ENCODE measurements at regions not wholly inside any gene's neighbourhood (a gene's known extent, or its start where the extent isn't known, plus 50 kb on each side); places are given as distances from the start of the nearest gene placed in this dataset.

GRCh38 chr2:126793885-126794613, 104.6 kb upstream of the TEX51 start:
- DNase-seq, result no peak

DNA sequence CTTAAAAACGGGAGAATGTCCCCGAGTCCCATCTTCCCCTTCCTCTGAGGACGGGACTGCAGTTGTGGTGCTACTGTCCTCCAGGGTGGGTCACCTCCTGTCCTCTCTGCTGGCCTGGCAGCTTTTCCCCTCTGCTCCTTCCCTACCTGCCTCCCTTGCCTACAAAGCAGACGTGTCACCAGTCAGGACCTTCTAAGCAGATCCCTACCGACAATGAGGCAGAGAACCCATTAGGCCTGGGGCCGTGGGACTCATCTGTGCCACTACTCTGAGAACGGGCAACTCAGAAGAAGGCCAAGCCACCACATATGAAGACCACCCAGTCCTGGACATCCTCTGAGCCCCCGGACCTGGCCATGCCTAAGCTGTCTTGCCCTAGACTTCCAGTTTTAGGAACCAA, 103.0 kb upstream of the TEX51 start:
- no peak for DNase-seq

GRCh38 chr2:126796931-126797621, 101.6 kb upstream of the TEX51 start:
- no peak for DNase-seq

- no peak for DNase-seq
Observed at GRCh38 chr2:126797622-126798275, 100.9 kb upstream of the TEX51 start.

GRCh38 chr2:126798276-126799140, 100.2 kb upstream of the TEX51 start:
- no peak for DNase-seq

GRCh38 chr2:126799301-126799700, 99.4 kb upstream of the TEX51 start:
- no peak for DNase-seq

GRCh38 chr2:126801473-126801872, 97.2 kb upstream of the TEX51 start:
- no peak for DNase-seq

DNA sequence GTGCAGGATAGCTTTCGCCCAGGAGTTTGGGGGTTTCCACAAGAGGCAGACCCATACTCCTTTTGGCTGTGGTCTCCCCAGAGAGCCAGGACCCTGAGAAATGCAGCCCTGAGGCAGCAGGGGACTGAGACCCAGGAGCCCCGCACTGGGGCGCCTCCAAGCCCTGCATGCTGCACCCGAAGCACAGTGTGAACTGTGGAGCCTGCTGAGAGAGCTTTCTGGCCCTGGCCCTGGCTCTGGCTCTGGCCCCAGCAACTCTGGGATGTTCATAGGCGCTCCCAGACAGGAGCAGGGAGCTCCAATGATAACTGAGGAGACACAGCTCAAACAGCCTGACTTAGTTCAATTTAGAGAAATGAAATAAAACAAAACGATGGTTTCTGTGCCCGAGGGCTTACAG, 96.4 kb upstream of the TEX51 start:
- DNase-seq, result no peak

- DNase-seq, result no peak
Observed at GRCh38 chr2:126802774-126803433, 95.8 kb upstream of the TEX51 start.

DNA sequence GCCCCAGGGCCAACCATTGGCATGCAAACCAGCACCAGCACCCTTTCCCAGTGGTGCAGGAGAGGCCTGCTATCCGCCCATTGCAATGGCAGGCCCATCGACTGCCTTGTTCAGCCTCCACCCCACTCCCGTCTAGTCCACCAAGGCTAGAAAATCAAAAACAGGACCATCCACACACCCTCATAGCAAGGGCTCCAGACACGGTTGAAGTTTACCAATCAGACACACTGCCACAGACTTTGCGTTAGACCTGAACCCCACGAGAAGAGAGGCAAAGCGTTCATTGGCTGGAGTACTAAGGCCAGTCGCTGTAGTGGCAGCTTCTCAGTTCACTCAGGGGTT, 95.3 kb upstream of the TEX51 start:
- no peak for DNase-seq

GRCh38 chr2:126804347-126804746, 94.3 kb upstream of the TEX51 start:
- DNase-seq, result no peak

DNA sequence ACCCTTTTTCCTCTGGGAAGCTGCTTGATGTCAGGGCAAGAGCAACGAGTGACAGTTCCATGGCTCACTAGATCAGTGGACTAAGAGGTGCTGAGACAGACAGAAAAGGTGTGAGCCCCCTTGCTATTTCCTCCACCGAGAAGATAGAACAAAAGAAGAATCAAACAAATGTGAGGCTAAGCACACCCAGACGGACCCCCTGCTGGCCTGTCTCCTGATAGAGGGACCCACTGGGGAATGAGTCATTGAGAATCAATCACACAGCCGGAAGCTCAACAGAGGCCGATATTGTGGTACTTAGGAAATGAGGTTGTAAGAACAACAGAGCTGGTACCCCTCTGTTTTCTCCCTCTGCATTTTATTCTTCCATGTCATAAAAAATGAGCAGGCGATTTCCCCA, 89.8 kb upstream of the TEX51 start:
- DNase-seq, result no peak

GRCh38 chr2:126809340-126809739, 89.3 kb upstream of the TEX51 start:
- no peak for DNase-seq

- DNase-seq, result no peak
Observed at GRCh38 chr2:126810001-126810400, 88.7 kb upstream of the TEX51 start.

- DNase-seq, result no peak
Observed at GRCh38 chr2:126811101-126811500, 87.6 kb upstream of the TEX51 start.

GRCh38 chr2:126817172-126817571, 81.5 kb upstream of the TEX51 start:
- no peak for DNase-seq

GRCh38 chr2:126822115-126822514, 76.6 kb upstream of the TEX51 start:
- DNase-seq, result no peak

DNA sequence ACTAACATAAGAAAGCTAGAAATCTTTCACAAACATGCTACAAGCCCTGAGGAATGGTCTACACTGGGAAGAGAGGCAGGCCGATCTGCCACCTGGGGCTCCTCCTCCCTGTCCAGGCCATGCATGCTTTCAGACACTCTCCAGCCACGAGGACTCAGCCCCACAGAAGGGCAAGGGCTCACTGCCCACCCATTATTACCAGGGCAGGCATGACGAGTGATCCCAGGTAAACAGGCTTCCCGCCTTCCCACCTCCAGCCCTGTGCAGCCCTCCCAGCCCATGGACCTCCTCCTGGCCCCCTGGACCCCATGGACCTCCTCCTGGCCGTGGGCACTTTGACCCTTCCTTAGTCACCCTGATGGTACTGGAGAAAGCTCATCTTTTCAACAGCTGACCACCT, 75.8 kb upstream of the TEX51 start:
- DNase-seq, result no peak

DNA sequence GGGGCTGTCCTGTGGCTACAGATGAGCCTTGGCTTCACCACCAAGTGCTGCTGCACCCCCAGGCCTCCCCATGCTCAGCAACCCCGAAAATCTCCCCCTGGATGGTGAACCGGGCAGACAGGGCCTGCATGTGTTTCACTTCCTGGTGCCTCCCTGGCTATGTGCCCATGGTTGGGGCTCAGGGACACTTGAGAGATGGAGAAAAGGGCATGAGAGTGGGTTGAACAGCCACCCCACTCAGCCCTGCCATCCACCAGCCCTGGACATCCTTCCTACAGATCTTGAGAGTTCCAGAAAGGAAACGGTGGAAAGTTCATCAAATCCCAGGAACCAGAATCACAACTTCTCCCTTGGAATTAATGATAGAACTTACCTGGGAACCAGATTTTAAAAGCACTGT, 74.7 kb upstream of the TEX51 start:
- DNase-seq, result no peak

GRCh38 chr2:126824663-126825062, 74.0 kb upstream of the TEX51 start:
- DNase-seq, result no peak

- DNase-seq, result no peak
Observed at GRCh38 chr2:126825316-126825715, 73.4 kb upstream of the TEX51 start.

- DNase-seq, result no peak
Observed at GRCh38 chr2:126826491-126826890, 72.2 kb upstream of the TEX51 start.
